Ishikawa (cell line): ENCODE measurements at regions not wholly inside any gene's neighbourhood (a gene's known extent, or its start where the extent isn't known, plus 50 kb on each side); places are given as distances from the start of the nearest gene placed in this dataset.

Source experiments
- CREB1 ChIP-seq: IDR thresholded peaks from 2 replicates; pipeline ENCODE4 v1.6.1; 2012; ENCODE audit warnings: low read depth
- EGR1 ChIP-seq: IDR thresholded peaks from 2 replicates; pipeline ENCODE4 v1.6.1; 2012
- EP300 ChIP-seq: IDR thresholded peaks from 2 replicates; pipeline ENCODE4 v1.6.1; 2012; ENCODE audit warnings: borderline replicate concordance
- FOXM1 ChIP-seq: IDR thresholded peaks from 2 replicates; pipeline ENCODE4 v1.6.1; 2012; ENCODE audit warnings: low read depth, borderline replicate concordance
- MAX ChIP-seq: IDR thresholded peaks from 2 replicates; pipeline ENCODE4 v1.6.1; 2012
- NFIC ChIP-seq: IDR thresholded peaks from 2 replicates; pipeline ENCODE4 v1.6.1; 2012
- RAD21 ChIP-seq: IDR thresholded peaks from 2 replicates; pipeline ENCODE4 v1.6.1; 2012; ENCODE audit warnings: low read depth
- REST ChIP-seq: IDR thresholded peaks from 2 replicates; pipeline ENCODE4 v1.6.1; 2012; ENCODE audit warnings: low read depth, mild to moderate bottlenecking
- TAF1 ChIP-seq: IDR thresholded peaks from 2 replicates; pipeline ENCODE4 v1.6.1; 2012; ENCODE audit warnings: low read depth, mild to moderate bottlenecking
- TCF12 ChIP-seq: IDR thresholded peaks from 2 replicates; pipeline ENCODE4 v1.6.1; 2012; ENCODE audit warnings: low read depth
- TEAD4 ChIP-seq: IDR thresholded peaks from 2 replicates; pipeline ENCODE4 v1.6.1; 2012
- YY1 ChIP-seq: IDR thresholded peaks from 2 replicates; pipeline ENCODE4 v1.6.1; 2012; ENCODE audit warnings: low read depth
- TF ChIP-seq, protein P1 (sequence below): IDR thresholded peaks from 2 replicates; pipeline ENCODE4 v1.6.1; 2012

DNA sequence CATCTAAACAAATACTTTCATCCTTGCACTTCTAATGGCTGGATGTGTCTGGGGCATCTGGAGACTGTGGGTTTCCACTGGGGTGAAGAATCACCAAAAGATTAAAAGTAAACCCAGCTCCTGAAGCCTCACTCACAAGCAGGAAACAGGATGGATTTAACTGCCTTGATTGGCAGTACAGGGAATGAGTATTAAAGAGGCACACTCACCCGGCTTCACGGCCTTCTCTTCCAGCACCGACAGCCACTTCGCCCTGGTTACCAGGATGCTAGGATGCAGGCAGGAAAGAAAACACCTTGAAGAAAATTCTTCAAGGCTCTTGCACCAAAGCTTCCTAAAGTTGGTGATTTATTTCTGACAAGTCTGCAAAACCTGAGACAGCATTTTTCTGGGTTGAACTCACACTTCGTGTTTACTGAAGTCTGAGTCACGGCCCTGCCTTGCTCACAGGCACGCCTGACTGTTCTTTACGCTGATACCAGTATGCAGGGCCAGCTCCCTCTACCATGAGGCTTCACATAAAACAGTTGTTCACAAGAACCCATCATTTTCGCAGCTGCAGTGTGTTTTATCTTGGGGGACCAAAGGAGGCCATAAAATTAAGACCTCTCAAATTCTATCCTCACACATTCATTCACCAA is 56.5 kb upstream of the ZNF354A start:
- TF ChIP-seq EP300 (no peak), TEAD4 (no peak), MAX (no peak), EGR1 (no peak), YY1 (no peak), NFIC (no peak), RAD21 (no peak), CREB1 (no peak), REST (no peak), TCF12 (no peak), TAF1 (no peak), FOXM1 (no peak)
- TF ChIP-seq, protein P1, sequence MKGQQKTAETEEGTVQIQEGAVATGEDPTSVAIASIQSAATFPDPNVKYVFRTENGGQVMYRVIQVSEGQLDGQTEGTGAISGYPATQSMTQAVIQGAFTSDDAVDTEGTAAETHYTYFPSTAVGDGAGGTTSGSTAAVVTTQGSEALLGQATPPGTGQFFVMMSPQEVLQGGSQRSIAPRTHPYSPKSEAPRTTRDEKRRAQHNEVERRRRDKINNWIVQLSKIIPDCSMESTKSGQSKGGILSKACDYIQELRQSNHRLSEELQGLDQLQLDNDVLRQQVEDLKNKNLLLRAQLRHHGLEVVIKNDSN: no peak
